Neural progenitor cell (in vitro differentiated cells): ENCODE measurements at regions not wholly inside any gene's neighbourhood (a gene's known extent, or its start where the extent isn't known, plus 50 kb on each side); places are given as distances from the start of the nearest gene placed in this dataset.

Source experiments
- DNase-seq: peaks from one replicate; pipeline ENCODE4 v3.0.0-alpha.2; 2016; ENCODE audit warnings: low spot score
- H2AFZ ChIP-seq: fragments of 200-600 bp; sonication (generic); replicated peaks from 2 replicates; pipeline ENCODE4 v1.6.1; 2016; ENCODE audit warnings: antibody characterized with exemption
- H3F3A ChIP-seq: fragments of 200-600 bp; sonication (generic); 2 replicates; pipeline ENCODE4 v1.6.1; 2016; ENCODE audit warnings: antibody characterized with exemption, low read depth
- H3K27ac ChIP-seq: fragments of 200-600 bp; sonication (generic); 2 replicates; pipeline ENCODE4 v1.5.1; 2016; ENCODE audit warnings: mild to moderate bottlenecking
- H3K27me3 ChIP-seq: fragments of 200-600 bp; sonication (generic); 2 replicates; pipeline ENCODE4 v1.6.1; 2016; ENCODE audit warnings: mild to moderate bottlenecking, moderate library complexity
- H3K36me3 ChIP-seq: fragments of 200-600 bp; sonication (generic); 2 replicates; pipeline ENCODE4 v1.5.1; 2016
- H3K4me1 ChIP-seq: fragments of 200-600 bp; sonication (generic); 2 replicates; pipeline ENCODE4 v1.6.1; 2016; ENCODE audit warnings: mixed run types
- H3K4me2 ChIP-seq: fragments of 200-600 bp; sonication (generic); 2 replicates; pipeline ENCODE4 v1.6.1; 2016
- H3K4me3 ChIP-seq: fragments of 200-600 bp; sonication (generic); 2 replicates; pipeline ENCODE4 v1.5.1; 2016
- H3K79me2 ChIP-seq: fragments of 200-600 bp; sonication (generic); 2 replicates; pipeline ENCODE4 v1.6.1; 2016; ENCODE audit warnings: low read depth
- H3K9ac ChIP-seq: fragments of 200-600 bp; sonication (generic); 2 replicates; pipeline ENCODE4 v1.6.1; 2016
- H3K9me3 ChIP-seq: fragments of 200-600 bp; sonication (generic); 2 replicates; pipeline ENCODE4 v1.5.1; 2016; ENCODE audit warnings: low read depth
- H4K20me1 ChIP-seq: fragments of 200-600 bp; sonication (generic); 2 replicates; pipeline ENCODE4 v1.6.1; 2016; ENCODE audit warnings: low read depth
- H3K27ac Mint-ChIP-seq: 3 replicates; pipeline ENCODE4 v1.8.0; 2021; ENCODE audit warnings: mixed read lengths
- H3K27me3 Mint-ChIP-seq: 2 replicates; pipeline ENCODE4 v1.8.0; 2022; ENCODE audit warnings: low read depth, mild to moderate bottlenecking, inconsistent platforms, moderate library complexity, mixed read lengths; ENCODE audit not compliant: insufficient read depth
- H3K36me3 Mint-ChIP-seq: 3 replicates; pipeline ENCODE4 v1.8.0; 2021; ENCODE audit warnings: mixed read lengths
- H3K4me1 Mint-ChIP-seq: 3 replicates; pipeline ENCODE4 v1.8.0; 2021; ENCODE audit warnings: mixed read lengths
- H3K4me3 Mint-ChIP-seq: 3 replicates; pipeline ENCODE4 v1.8.0; 2021; ENCODE audit warnings: mild to moderate bottlenecking, moderate library complexity, mixed read lengths
- H3K9me3 Mint-ChIP-seq: 3 replicates; pipeline ENCODE4 v1.8.0; 2020; ENCODE audit warnings: mixed read lengths
- EZH2 ChIP-seq: fragments of 200-600 bp; sonication (generic); IDR thresholded peaks from 2 replicates; pipeline ENCODE4 v1.6.1; 2017; ENCODE audit warnings: antibody characterized with exemption, mild to moderate bottlenecking, moderate library complexity
- EZH2phosphoT487 ChIP-seq: fragments of 200-600 bp; sonication (generic); IDR thresholded peaks from 2 replicates; pipeline ENCODE4 v1.6.1; 2017; ENCODE audit warnings: antibody characterized with exemption
- TF ChIP-seq, protein P1 (sequence below): fragments of 200-600 bp; sonication (generic); IDR thresholded peaks from 2 replicates; pipeline ENCODE4 v1.5.1; 2017; ENCODE audit warnings: antibody characterized with exemption, mild to moderate bottlenecking

DNA sequence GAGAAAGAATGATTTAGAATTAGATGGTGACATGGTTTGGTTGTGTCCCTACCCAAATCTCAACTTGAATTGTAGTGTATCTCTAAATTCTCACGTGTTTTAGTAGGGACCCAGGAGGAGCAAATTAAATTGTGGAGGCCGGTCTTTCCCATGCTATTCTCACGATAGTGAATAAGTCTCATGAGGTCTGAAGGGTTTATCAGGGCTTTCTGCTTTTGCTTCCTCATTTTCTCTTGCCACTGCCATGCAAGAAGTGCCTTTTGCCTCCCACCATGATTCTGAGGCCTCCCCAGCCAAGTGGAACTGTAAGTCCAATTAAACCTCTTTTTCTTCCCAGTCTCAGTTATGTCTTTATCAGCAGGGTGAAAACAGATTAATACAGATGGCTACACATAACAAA is 167.4 kb upstream of the SVIL start:
- Histone ChIP-seq H3K9me3 (no peaks in the 10 kb centered on the region), H3K79me2 (no peaks in the 10 kb centered on the region), H4K20me1 (no peaks in the 10 kb centered on the region), H3K4me2 (no peak overlapping the region), H2AFZ (no peak overlapping the region), H3K9ac (no peak overlapping the region), H3K27me3 (no peaks in the 10 kb centered on the region), H3K4me3 (no peak overlapping the region), H3K4me1 (no peaks in the 10 kb centered on the region), H3F3A (no peaks in the 10 kb centered on the region), H3K36me3 (no peaks in the 10 kb centered on the region), H3K27ac (no peak overlapping the region)
- no peaks in the 10 kb centered on the region for H3K27me3 Mint-ChIP-seq
- H3K4me1 Mint-ChIP-seq = peaks cover 6% of the 10 kb centered on the region
- no peak overlapping the region for H3K4me3 Mint-ChIP-seq
- H3K9me3 Mint-ChIP-seq = no peaks in the 10 kb centered on the region
- H3K36me3 Mint-ChIP-seq = no peaks in the 10 kb centered on the region
- TF ChIP-seq, protein P1, sequence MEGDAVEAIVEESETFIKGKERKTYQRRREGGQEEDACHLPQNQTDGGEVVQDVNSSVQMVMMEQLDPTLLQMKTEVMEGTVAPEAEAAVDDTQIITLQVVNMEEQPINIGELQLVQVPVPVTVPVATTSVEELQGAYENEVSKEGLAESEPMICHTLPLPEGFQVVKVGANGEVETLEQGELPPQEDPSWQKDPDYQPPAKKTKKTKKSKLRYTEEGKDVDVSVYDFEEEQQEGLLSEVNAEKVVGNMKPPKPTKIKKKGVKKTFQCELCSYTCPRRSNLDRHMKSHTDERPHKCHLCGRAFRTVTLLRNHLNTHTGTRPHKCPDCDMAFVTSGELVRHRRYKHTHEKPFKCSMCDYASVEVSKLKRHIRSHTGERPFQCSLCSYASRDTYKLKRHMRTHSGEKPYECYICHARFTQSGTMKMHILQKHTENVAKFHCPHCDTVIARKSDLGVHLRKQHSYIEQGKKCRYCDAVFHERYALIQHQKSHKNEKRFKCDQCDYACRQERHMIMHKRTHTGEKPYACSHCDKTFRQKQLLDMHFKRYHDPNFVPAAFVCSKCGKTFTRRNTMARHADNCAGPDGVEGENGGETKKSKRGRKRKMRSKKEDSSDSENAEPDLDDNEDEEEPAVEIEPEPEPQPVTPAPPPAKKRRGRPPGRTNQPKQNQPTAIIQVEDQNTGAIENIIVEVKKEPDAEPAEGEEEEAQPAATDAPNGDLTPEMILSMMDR = no peak
- TF ChIP-seq EZH2phosphoT487 (no peak), EZH2 (no peak)
- no peak for DNase-seq
- H3K27ac Mint-ChIP-seq = no peak overlapping the region

DNA sequence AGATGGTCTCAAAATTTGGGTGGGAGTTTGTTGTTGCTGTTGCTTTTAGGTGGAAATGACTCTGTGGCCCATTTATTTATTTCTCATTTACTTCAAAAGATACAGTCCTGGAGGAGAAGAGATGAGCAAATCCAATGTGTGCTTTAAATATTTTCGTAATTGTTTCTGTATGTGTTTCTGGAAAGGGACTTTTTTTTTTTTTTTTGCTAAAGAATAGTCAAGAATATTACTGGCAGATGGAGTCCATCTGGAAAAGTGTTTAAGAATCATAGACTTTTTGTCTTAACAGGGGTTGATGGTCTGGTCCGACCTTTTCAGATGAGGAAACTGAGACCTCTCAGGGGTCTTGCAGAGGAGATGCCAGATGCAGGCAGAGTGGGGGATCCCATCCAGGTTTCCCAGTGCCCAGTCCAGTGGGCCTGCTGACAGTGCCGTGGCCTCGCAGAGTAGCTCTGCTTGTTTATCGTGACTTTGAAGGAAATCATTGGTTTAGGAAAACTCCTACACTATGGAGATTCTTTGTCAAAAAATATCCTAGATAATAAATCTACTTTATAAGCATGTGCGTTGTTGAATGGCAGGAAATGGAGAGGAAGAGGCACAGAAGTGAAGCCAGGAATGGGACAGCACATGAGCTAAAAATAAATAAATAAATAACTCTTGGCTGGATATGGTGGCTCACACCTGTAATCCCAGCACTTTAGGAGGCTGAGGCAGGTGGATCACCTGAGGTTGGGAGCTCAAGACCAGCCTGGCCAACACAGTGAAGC is 164.3 kb upstream of the SVIL start:
- Mint-ChIP-seq H3K36me3 (no peaks in the 10 kb centered on the region), H3K4me1 (peaks cover 6% of the 10 kb centered on the region), H3K27me3 (peaks cover 2% of the 10 kb centered on the region), H3K9me3 (no peaks in the 10 kb centered on the region), H3K27ac (no peak overlapping the region), H3K4me3 (no peak overlapping the region)
- Histone ChIP-seq H4K20me1 (no peaks in the 10 kb centered on the region), H3K27me3 (no peaks in the 10 kb centered on the region), H3K79me2 (no peaks in the 10 kb centered on the region), H3K27ac (no peak overlapping the region), H3K4me1 (no peaks in the 10 kb centered on the region), H3K36me3 (no peaks in the 10 kb centered on the region), H3K9me3 (no peaks in the 10 kb centered on the region), H3K4me3 (no peak overlapping the region), H3F3A (no peaks in the 10 kb centered on the region), H3K9ac (no peak overlapping the region), H3K4me2 (no peak overlapping the region), H2AFZ (no peak overlapping the region)
- DNase-seq = no peak
- TF ChIP-seq EZH2 (no peak), EZH2phosphoT487 (no peak)
- TF ChIP-seq, protein P1 = no peak

DNA sequence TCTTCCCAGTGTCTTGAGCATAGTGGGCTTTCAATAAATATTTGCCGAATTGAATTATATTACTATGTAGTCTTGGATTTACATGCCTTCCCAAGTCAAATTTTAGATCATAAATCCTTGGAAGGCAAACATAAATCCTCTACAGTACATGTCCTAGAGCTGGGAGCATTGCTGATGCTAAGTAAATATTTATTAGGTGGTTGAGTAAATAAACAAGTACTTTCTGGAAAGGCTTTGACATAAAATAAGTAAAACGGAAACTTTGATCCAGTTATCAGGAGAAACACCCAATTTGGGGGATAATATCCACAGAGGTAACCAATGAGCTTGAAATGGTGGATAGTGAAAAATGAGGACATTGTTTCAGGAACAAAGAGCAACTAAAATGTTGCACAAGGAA is 162.8 kb upstream of the SVIL start:
- H3K27me3 ChIP-seq = no peaks in the 10 kb centered on the region
- no peaks in the 10 kb centered on the region for H3F3A ChIP-seq
- Mint-ChIP-seq H3K4me3 (no peak overlapping the region), H3K27ac (no peak overlapping the region), H3K36me3 (no peaks in the 10 kb centered on the region), H3K9me3 (no peaks in the 10 kb centered on the region), H3K27me3 (peaks cover 2% of the 10 kb centered on the region), H3K4me1 (peaks cover 6% of the 10 kb centered on the region)
- no peaks in the 10 kb centered on the region for H3K9me3 ChIP-seq
- no peak for DNase-seq
- no peak overlapping the region for H3K4me3 ChIP-seq
- H3K4me2 ChIP-seq = no peak overlapping the region
- no peak overlapping the region for H2AFZ ChIP-seq
- no peaks in the 10 kb centered on the region for H3K36me3 ChIP-seq
- no peaks in the 10 kb centered on the region for H4K20me1 ChIP-seq
- TF ChIP-seq EZH2 (no peak), EZH2phosphoT487 (no peak)
- TF ChIP-seq, protein P1 = no peak
- H3K79me2 ChIP-seq = no peaks in the 10 kb centered on the region
- H3K4me1 ChIP-seq = no peaks in the 10 kb centered on the region
- H3K9ac ChIP-seq = no peak overlapping the region
- no peak overlapping the region for H3K27ac ChIP-seq
